HepG2 (cell line): ENCODE measurements at regions not wholly inside any gene's neighbourhood (a gene's known extent, or its start where the extent isn't known, plus 50 kb on each side); places are given as distances from the start of the nearest gene placed in this dataset.

Source experiments
- ATRX ChIP-seq: sonication (generic); formaldehyde crosslinking; IDR thresholded peaks from 2 replicates; pipeline ENCODE4 v1.4.0; 2020; ENCODE audit warnings: missing genetic modification reagents, borderline replicate concordance
- CBFB ChIP-seq: sonication (generic); formaldehyde crosslinking; IDR thresholded peaks from 2 replicates; pipeline ENCODE4 v1.4.0; 2020; ENCODE audit warnings: missing genetic modification reagents
- DR1 ChIP-seq: sonication (generic); formaldehyde crosslinking; IDR thresholded peaks from 2 replicates; pipeline ENCODE4 v1.8.0; 2021; ENCODE audit warnings: mild to moderate bottlenecking, missing genetic modification reagents, inconsistent platforms
- GABPA ChIP-seq, 2 experiments: IDR thresholded peaks; 2 replicates each; pipeline ENCODE4 v1.6.1; 2011 to 2016; ENCODE audit warnings: low read depth in 2 of 2, low read length in 1 of 2, missing biosample characterization in 1 of 2, missing genetic modification characterization in 1 of 2
- KDM4B ChIP-seq: sonication (generic); formaldehyde crosslinking; IDR thresholded peaks from 2 replicates; pipeline ENCODE4 v1.4.0; 2020; ENCODE audit warnings: missing genetic modification reagents
- MTA1 ChIP-seq: sonication (generic); formaldehyde crosslinking; IDR thresholded peaks from 2 replicates; pipeline ENCODE4 v1.4.0; 2020; ENCODE audit warnings: missing genetic modification reagents, mild to moderate bottlenecking, borderline replicate concordance
- ZFP36 ChIP-seq: fragments of 150-350 bp; IDR thresholded peaks from 2 replicates; pipeline ENCODE4 v1.6.1; 2018; ENCODE audit warnings: borderline replicate concordance, low read length, low read depth; ENCODE audit not compliant: partially characterized antibody
- ZNF121 ChIP-seq: sonication (generic); formaldehyde crosslinking; IDR thresholded peaks from 2 replicates; pipeline ENCODE4 v1.5.0; 2020; ENCODE audit warnings: mild to moderate bottlenecking, missing genetic modification reagents
- ZNF549 ChIP-seq: sonication (generic); formaldehyde crosslinking; IDR thresholded peaks from 2 replicates; pipeline ENCODE4 v1.5.0; 2020; ENCODE audit warnings: missing genetic modification reagents
- TF ChIP-seq, protein P1 (sequence below): sonication (generic); formaldehyde crosslinking; IDR thresholded peaks from 2 replicates; pipeline ENCODE4 v1.5.0; 2020; ENCODE audit warnings: mild to moderate bottlenecking, missing genetic modification reagents, moderate library complexity
- TF ChIP-seq, protein P2 (sequence below): sonication (generic); formaldehyde crosslinking; IDR thresholded peaks from 2 replicates; pipeline ENCODE4 v1.8.1; 2023; ENCODE audit warnings: missing genetic modification reagents, inconsistent platforms, borderline replicate concordance
- TF ChIP-seq, protein P3 (sequence below): sonication (generic); formaldehyde crosslinking; IDR thresholded peaks from 2 replicates; pipeline ENCODE4 v1.9.0; 2022; ENCODE audit warnings: missing genetic modification reagents, mild to moderate bottlenecking, borderline replicate concordance
- TF ChIP-seq, protein P4 (sequence below): sonication (generic); formaldehyde crosslinking; IDR thresholded peaks from 2 replicates; pipeline ENCODE4 v1.4.0; 2020; ENCODE audit warnings: mild to moderate bottlenecking, missing genetic modification reagents

DNA sequence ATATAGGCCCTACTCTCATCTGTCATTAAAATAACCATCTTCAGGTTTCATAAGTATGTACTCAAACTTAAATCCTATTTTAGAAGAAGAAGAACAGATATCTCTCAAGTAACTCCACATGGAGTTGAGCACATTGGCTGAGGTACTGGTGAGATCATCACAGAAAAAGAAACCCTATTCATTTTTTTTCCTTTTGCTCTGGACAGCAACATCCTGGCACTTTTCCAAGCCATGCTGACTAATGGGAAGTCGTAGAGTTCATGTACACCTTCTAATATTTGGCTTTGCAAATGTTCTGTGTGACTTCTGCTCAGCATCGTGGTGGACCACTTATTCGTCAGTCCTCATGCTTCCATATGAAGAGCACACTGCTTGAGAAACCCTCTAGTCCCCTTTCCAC lies 336.0 kb upstream of the KCNH8 start:
- no peak for TF ChIP-seq ZNF121 (CRISPR knock-in tag)
- no peak for TF ChIP-seq MTA1 (CRISPR knock-in tag)
- TF ChIP-seq, protein P1, sequence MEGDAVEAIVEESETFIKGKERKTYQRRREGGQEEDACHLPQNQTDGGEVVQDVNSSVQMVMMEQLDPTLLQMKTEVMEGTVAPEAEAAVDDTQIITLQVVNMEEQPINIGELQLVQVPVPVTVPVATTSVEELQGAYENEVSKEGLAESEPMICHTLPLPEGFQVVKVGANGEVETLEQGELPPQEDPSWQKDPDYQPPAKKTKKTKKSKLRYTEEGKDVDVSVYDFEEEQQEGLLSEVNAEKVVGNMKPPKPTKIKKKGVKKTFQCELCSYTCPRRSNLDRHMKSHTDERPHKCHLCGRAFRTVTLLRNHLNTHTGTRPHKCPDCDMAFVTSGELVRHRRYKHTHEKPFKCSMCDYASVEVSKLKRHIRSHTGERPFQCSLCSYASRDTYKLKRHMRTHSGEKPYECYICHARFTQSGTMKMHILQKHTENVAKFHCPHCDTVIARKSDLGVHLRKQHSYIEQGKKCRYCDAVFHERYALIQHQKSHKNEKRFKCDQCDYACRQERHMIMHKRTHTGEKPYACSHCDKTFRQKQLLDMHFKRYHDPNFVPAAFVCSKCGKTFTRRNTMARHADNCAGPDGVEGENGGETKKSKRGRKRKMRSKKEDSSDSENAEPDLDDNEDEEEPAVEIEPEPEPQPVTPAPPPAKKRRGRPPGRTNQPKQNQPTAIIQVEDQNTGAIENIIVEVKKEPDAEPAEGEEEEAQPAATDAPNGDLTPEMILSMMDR (CRISPR knock-in tag) = no peak
- TF ChIP-seq ATRX = no peak
- TF ChIP-seq, protein P2, sequence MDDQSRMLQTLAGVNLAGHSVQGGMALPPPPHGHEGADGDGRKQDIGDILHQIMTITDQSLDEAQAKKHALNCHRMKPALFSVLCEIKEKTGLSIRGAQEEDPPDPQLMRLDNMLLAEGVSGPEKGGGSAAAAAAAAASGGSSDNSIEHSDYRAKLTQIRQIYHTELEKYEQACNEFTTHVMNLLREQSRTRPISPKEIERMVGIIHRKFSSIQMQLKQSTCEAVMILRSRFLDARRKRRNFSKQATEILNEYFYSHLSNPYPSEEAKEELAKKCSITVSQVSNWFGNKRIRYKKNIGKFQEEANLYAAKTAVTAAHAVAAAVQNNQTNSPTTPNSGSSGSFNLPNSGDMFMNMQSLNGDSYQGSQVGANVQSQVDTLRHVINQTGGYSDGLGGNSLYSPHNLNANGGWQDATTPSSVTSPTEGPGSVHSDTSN (CRISPR knock-in tag) = no peak
- TF ChIP-seq, protein P3, sequence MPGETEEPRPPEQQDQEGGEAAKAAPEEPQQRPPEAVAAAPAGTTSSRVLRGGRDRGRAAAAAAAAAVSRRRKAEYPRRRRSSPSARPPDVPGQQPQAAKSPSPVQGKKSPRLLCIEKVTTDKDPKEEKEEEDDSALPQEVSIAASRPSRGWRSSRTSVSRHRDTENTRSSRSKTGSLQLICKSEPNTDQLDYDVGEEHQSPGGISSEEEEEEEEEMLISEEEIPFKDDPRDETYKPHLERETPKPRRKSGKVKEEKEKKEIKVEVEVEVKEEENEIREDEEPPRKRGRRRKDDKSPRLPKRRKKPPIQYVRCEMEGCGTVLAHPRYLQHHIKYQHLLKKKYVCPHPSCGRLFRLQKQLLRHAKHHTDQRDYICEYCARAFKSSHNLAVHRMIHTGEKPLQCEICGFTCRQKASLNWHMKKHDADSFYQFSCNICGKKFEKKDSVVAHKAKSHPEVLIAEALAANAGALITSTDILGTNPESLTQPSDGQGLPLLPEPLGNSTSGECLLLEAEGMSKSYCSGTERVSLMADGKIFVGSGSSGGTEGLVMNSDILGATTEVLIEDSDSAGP (CRISPR knock-in tag) = no peak
- TF ChIP-seq KDM4B (CRISPR knock-in tag) = no peak
- TF ChIP-seq ZNF549 (CRISPR knock-in tag) = no peak
- TF ChIP-seq ZFP36 = no peak
- no peak for TF ChIP-seq GABPA (IDR thresholded peaks at IDR 0.05; ENCODE audit: low read depth, low read length)
- TF ChIP-seq GABPA (CRISPR knock-in tag; IDR thresholded peaks at IDR 0.05; ENCODE audit: low read depth) = no peak
- TF ChIP-seq, protein P4, sequence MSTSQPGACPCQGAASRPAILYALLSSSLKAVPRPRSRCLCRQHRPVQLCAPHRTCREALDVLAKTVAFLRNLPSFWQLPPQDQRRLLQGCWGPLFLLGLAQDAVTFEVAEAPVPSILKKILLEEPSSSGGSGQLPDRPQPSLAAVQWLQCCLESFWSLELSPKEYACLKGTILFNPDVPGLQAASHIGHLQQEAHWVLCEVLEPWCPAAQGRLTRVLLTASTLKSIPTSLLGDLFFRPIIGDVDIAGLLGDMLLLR = no peak
- TF ChIP-seq DR1 (CRISPR knock-in tag) = no peak
- TF ChIP-seq CBFB (CRISPR knock-in tag) = no peak
